Colonic mucosa (tissue), 4 donors: ENCODE measurements at regions not wholly inside any gene's neighbourhood (a gene's known extent, or its start where the extent isn't known, plus 50 kb on each side); places are given as distances from the start of the nearest gene placed in this dataset.

Experiments
- DNase-seq: peaks from one replicate; pipeline ENCODE4 v3.0.0-alpha.2; 2020
- H3K27ac ChIP-seq: fragments of 200-600 bp; one replicate; pipeline ENCODE4 v1.8.0; 2021
- H3K27me3 ChIP-seq: fragments of 200-600 bp; one replicate; pipeline ENCODE4 v1.8.0; 2021
- H3K36me3 ChIP-seq: fragments of 200-600 bp; one replicate; pipeline ENCODE4 v1.8.0; 2021
- H3K4me1 ChIP-seq: fragments of 200-600 bp; one replicate; pipeline ENCODE4 v1.8.0; 2021; ENCODE audit warnings: mild to moderate bottlenecking
- H3K4me3 ChIP-seq: fragments of 200-600 bp; one replicate; pipeline ENCODE4 v1.8.0; 2021
- H3K9ac ChIP-seq, 2 donors: one replicate each; pipeline ENCODE4 v1.7.0; 2013; ENCODE audit warnings: control low read depth in 2 of 2, low read depth in 2 of 2, low read length in 2 of 2
- H3K9me3 ChIP-seq: fragments of 200-600 bp; one replicate; pipeline ENCODE4 v1.8.0; 2021
- intact Hi-C: fragments of 100-400 bp; cut with DNase I; formaldehyde crosslinking; loops from one replicate; pipeline ENCODE4 v1.14.1; 2022
- TF ChIP-seq, protein P1 (sequence below): fragments of 200-600 bp; IDR thresholded peaks from one replicate; pipeline ENCODE4 v1.8.0; 2022; ENCODE audit warnings: antibody characterized with exemption, mild to moderate bottlenecking
- donor health status: healthy.
- donor health status: DM: no; HTN: no; CAD: no.
- donor health status: DM: no; HTN: no; CAD: no.

DNA sequence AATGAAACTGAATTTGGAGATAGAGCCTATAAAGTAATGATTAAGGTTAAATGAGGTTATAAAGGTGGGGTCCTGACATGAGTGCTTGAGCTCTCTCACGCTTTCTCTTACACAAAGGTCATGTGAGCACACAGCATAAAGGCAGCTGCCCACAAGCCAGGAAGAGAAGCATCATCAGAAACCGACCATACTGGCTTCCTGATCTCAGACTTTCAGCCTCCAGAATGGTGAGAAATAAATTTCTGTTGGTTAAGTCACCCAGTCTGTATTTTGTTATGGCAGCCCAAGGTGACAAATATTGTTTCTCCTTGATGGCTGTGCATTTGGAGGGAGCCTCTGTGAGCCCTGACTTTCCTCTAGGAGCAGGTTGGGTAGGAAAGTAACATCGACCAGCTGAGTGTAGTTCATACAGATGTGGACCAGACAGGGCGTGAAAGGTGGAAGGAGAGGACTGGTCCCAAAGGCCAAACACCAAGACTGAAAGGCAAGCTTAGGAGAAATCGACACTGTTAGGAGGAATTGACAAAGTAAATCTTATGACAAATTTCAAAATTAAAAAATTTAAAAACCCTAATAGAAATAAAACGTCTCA, 97.6 kb upstream of the SLC38A2 start:
- Histone ChIP-seq H3K9me3 (no peaks in the 10 kb centered on the region), H3K4me1 (peaks cover 4% of the 10 kb centered on the region), H3K27ac (no peak overlapping the region), H3K4me3 (no peak overlapping the region), H3K9ac (no peak overlapping the region), H3K36me3 (no peaks in the 10 kb centered on the region), H3K27me3 (no peaks in the 10 kb centered on the region)
- DNase-seq: no peak
- TF ChIP-seq, protein P1, sequence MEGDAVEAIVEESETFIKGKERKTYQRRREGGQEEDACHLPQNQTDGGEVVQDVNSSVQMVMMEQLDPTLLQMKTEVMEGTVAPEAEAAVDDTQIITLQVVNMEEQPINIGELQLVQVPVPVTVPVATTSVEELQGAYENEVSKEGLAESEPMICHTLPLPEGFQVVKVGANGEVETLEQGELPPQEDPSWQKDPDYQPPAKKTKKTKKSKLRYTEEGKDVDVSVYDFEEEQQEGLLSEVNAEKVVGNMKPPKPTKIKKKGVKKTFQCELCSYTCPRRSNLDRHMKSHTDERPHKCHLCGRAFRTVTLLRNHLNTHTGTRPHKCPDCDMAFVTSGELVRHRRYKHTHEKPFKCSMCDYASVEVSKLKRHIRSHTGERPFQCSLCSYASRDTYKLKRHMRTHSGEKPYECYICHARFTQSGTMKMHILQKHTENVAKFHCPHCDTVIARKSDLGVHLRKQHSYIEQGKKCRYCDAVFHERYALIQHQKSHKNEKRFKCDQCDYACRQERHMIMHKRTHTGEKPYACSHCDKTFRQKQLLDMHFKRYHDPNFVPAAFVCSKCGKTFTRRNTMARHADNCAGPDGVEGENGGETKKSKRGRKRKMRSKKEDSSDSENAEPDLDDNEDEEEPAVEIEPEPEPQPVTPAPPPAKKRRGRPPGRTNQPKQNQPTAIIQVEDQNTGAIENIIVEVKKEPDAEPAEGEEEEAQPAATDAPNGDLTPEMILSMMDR: no peak
- intact Hi-C loops: loop anchor here (10.0 kb wide), 1 partner anchor 95 kb away; the partner anchor contains the start of gene SLC38A2

- no peaks in the 10 kb centered on the region for H3K36me3 ChIP-seq
- no peak overlapping the region for H3K9ac ChIP-seq
- H3K27me3 ChIP-seq: no peaks in the 10 kb centered on the region
- DNase-seq: no peak
- intact Hi-C loops: no loop called here
- no peak overlapping the region for H3K27ac ChIP-seq
- H3K4me1 ChIP-seq: no peaks in the 10 kb centered on the region
- H3K9me3 ChIP-seq: no peaks in the 10 kb centered on the region
- no peak overlapping the region for H3K4me3 ChIP-seq
- TF ChIP-seq, protein P1: no peak
Measured at GRCh38 chr12:46468813-46469212, 96.2 kb upstream of the SLC38A2 start.

GRCh38 chr12:46468160-46468559, 95.6 kb upstream of the SLC38A2 start:
- no peaks in the 10 kb centered on the region for H3K27me3 ChIP-seq
- H3K36me3 ChIP-seq: no peaks in the 10 kb centered on the region
- no peak overlapping the region for H3K4me3 ChIP-seq
- H3K4me1 ChIP-seq: no peaks in the 10 kb centered on the region
- no peak overlapping the region for H3K27ac ChIP-seq
- no peaks in the 10 kb centered on the region for H3K9me3 ChIP-seq
- intact Hi-C loops: no loop called here
- peak; percentile 32 for DNase-seq
- TF ChIP-seq, protein P1: no peak
- no peak overlapping the region for H3K9ac ChIP-seq

GRCh38 chr12:46465307-46465706, 92.7 kb upstream of the SLC38A2 start:
- Histone ChIP-seq H3K9ac (no peak overlapping the region), H3K4me3 (no peak overlapping the region), H3K9me3 (no peaks in the 10 kb centered on the region), H3K4me1 (no peaks in the 10 kb centered on the region), H3K36me3 (no peaks in the 10 kb centered on the region), H3K27ac (no peak overlapping the region), H3K27me3 (no peaks in the 10 kb centered on the region)
- DNase-seq: no peak
- TF ChIP-seq, protein P1: no peak
- intact Hi-C loops: no loop called here

- TF ChIP-seq, protein P1: no peak
- intact Hi-C loops: no loop called here
- Histone ChIP-seq H3K9me3 (no peaks in the 10 kb centered on the region), H3K9ac (no peak overlapping the region), H3K27me3 (no peaks in the 10 kb centered on the region), H3K36me3 (no peaks in the 10 kb centered on the region), H3K27ac (no peak overlapping the region), H3K4me1 (no peaks in the 10 kb centered on the region), H3K4me3 (no peak overlapping the region)
- no peak for DNase-seq
Measured at GRCh38 chr12:46464863-46465262, 92.3 kb upstream of the SLC38A2 start.
